ENCODE measurements at regions not wholly inside any gene's neighbourhood (a gene's known extent, or its start where the extent isn't known, plus 50 kb on each side); places are given as distances from the start of the nearest gene placed in this dataset.
"Not testable (repeated sequence)": the region's sequence is repeated elsewhere in the genome, so short reads cannot be mapped to it uniquely, and the experiment has no call there.

DNA sequence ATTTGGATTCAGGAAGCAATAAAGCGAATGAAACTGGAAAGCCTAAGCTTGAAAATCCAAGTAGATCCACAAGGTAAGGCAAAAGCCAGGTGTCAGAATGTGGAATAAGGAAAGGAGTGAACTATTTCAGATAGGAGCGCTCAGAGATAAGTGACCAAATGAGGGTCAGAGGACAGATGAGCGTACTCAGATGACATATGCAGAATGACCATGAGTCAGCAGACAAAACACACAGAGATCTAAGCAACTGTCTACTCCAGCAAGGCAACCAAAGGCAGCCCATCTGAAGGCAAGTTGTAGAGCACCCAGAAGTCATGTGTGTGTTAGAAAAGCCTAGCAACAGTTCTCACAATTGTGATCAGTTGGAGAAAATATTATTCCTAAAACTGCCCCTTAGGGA is 548.4 kb upstream of the FSHR start:
- in situ Hi-C loops (cut with MboI; ENCODE audit: low pct_unique_long_range_greater_than_20kb in 2 of 9, low sequenced_read_pairs in 9 of 9, unreplicated experiment in 9 of 9), result no loop called here
- Histone ChIP-seq H3K4me3 (no peak overlapping the region), H3K4me1 (replicated peaks in 1 of 2) (no peaks in the 10 kb centered on the region), H3K27ac (no peak overlapping the region)
- WGBS, 10 experiments, result 43 to 100% (median 89%) methylated on average over 1 to 3 of the region's 3 CpGs; no CpG with 5 or more reads in 1 of the 10 experiments
- ATAC-seq (replicated peaks in 6 of 8), result no peak

DNA sequence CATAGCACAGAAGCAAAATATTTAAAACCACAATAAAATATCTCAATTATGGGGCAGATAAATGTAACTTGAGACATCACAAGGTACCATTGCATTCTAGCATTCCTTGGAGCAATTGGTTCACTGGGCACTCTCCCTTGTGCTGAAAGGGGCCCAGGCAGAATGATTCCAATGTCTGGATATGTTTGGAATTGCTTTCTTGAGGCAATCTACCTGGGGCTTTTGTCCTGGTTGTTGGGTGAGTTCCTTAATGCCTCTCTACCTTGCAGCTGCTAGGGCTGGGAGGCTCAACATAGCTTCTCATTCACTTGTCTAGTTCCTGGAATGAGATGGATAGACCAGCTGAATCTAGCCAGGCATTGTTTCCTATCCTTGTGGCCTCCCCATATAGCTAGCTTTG is 539.6 kb upstream of the FSHR start:
- H3K4me1 ChIP-seq (replicated peaks in 1 of 2), result no peaks in the 10 kb centered on the region
- no peak overlapping the region for H3K4me3 ChIP-seq
- no peak for ATAC-seq (replicated peaks in 6 of 8)
- no peak overlapping the region for H3K27ac ChIP-seq
- in situ Hi-C loops (cut with MboI; ENCODE audit: low pct_unique_long_range_greater_than_20kb in 2 of 9, low sequenced_read_pairs in 9 of 9, unreplicated experiment in 9 of 9), result no loop called here

DNA sequence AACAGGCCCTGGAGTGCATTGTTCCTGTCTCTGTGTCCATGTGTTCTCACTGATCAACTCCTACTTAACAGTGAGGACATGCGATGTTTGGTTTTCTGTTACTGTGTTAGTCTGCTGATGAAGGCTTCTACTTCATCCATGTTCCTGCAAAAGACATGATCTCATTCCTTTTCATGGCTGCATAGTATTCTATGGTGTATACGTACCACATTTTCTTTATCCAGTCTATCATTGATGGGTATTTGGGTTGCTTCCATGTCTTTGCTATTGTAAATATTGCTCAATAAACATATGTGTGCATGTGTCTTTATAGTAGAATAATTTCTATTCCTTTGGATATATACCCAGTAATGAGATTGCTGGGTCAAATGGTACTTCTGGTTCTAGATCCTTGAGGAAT is 537.7 kb upstream of the FSHR start:
- H3K27ac ChIP-seq; in situ Hi-C loops (cut with MboI; ENCODE audit: low pct_unique_long_range_greater_than_20kb in 2 of 9, low sequenced_read_pairs in 9 of 9, unreplicated experiment in 9 of 9); H3K4me3 ChIP-seq; H3K4me1 ChIP-seq (replicated peaks in 1 of 2); ATAC-seq (replicated peaks in 6 of 8): not testable (repeated sequence)
- 14 to 100% (median 89%) methylated on average over 1 to 2 of the region's 2 CpGs; no CpG with 5 or more reads in 2 of the 10 experiments for WGBS, 10 experiments

DNA sequence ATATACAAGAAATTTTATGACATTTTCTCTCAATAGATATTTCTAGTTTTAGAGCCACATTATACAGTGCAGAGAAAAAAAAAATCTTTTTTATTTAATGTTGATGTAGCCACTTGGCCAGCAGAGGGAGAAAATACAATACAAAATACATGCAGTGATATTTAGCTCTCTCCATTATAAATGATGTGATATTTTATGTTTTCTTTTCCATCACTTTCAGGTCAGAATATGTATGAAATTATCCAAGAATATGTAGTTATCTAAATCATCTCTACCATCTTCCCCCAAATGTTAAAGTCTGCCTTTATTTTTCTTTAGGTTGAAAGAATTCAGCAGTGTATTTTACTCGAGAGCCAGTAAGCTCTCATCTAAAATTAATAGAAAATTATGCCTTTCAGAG is 533.6 kb upstream of the FSHR start:
- 0 to 100% (median 94%) methylated on average over 1 of the region's 1 CpG; no CpG with 5 or more reads in 4 of the 10 experiments for WGBS, 10 experiments
- no peak overlapping the region for H3K27ac ChIP-seq
- no peaks in the 10 kb centered on the region for H3K4me1 ChIP-seq (replicated peaks in 1 of 2)
- no peak overlapping the region for H3K4me3 ChIP-seq
- ATAC-seq (replicated peaks in 6 of 8), result peak in 3 of 8 experiments; percentile 40 to 55 (median 53)
- in situ Hi-C loops (cut with MboI; ENCODE audit: low pct_unique_long_range_greater_than_20kb in 2 of 9, low sequenced_read_pairs in 9 of 9, unreplicated experiment in 9 of 9), result no loop called here

DNA sequence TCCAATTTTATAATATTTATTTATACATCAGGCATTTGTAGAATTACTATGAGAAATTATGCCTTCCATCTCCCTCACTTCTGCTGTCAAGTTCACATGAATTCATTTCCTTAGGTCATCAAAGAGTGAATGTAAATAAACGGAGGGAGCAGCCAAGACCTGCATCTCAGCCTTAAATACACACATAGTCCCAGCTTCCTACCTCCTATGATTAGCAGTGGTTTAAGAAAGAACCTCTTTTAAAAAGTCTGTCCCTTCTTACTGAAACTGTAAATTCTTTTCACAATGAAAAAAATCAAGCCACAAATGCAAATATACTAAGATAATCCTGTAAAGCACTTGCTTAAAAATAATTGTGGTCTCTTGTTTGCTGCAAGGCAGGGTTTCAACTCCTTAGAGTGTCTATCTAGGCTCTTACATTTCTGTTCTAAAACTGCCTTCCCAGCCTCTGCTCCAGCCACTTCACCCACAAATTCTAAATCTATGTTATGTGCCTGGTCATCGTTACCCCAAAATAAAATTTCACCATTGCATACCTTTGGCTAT is 532.7 kb upstream of the FSHR start:
- ATAC-seq (replicated peaks in 6 of 8), result no peak
- in situ Hi-C loops (cut with MboI; ENCODE audit: low pct_unique_long_range_greater_than_20kb in 2 of 9, low sequenced_read_pairs in 9 of 9, unreplicated experiment in 9 of 9), result no loop called here
- 0 to 79% (median 68%) methylated on average over 1 to 2 of the region's 2 CpGs; no CpG with 5 or more reads in 1 of the 10 experiments for WGBS, 10 experiments

DNA sequence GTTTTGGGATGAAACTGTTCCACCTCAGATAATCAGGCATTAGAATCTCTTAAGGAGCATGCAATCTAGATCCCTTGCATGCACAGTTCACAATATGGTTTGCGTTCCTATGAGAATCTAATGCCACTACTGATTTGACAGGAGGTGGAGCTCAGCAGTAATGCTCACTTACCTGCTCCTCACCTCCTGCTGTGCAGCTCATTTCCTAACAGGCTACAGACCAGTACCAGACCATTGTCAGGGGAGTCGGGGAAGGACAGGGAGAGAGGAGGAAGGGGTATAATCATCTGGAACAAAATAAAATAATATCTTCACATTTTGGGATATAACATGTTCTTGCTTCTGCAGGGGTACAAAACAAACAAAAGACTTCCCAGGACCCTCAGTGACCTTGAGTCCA is 532.0 kb upstream of the FSHR start:
- Histone ChIP-seq H3K4me1 (replicated peaks in 1 of 2) (no peaks in the 10 kb centered on the region), H3K4me3 (no peak overlapping the region), H3K27ac (no peak overlapping the region)
- in situ Hi-C loops (cut with MboI; ENCODE audit: low pct_unique_long_range_greater_than_20kb in 2 of 9, low sequenced_read_pairs in 9 of 9, unreplicated experiment in 9 of 9), result no loop called here
- ATAC-seq (replicated peaks in 6 of 8), result no peak
- WGBS, 10 experiments, result 38 to 88% (median 68%) methylated on average over 1 to 2 of the region's 2 CpGs; no CpG with 5 or more reads in 6 of the 10 experiments

More for the DNA sequence above, 532.7 kb upstream of the FSHR start:
- no peaks in the 10 kb centered on the region for H3K4me1 ChIP-seq (replicated peaks in 1 of 2)
- no peak overlapping the region for H3K27ac ChIP-seq
- H3K4me3 ChIP-seq, result no peak overlapping the region

DNA sequence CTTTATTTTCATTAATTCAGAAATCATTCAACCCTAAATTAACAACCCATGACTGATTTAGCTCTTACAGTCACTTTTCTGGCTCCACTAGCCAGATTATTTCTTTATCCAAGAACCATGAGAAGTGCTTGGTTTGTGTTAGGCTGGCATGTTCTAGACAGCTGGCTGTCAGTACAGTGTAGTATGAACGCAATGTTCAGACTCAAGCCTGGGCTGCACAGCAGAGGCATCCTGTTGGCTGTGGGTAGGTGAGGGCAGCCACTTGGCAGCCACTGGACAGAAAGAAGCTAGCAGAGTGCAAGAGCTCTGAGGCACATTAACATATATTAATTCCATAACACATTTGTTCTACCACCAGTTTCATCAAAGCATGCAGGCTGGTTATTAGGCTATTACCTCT is 522.9 kb upstream of the FSHR start:
- in situ Hi-C loops (cut with MboI; ENCODE audit: low pct_unique_long_range_greater_than_20kb in 2 of 9, low sequenced_read_pairs in 9 of 9, unreplicated experiment in 9 of 9), result no loop called here
- 0 to 100% (median 83%) methylated on average over 1 of the region's 1 CpG; no CpG with 5 or more reads in 5 of the 10 experiments for WGBS, 10 experiments
- H3K4me3 ChIP-seq, result no peak overlapping the region
- peaks cover 0 to 14% of the 10 kb centered on the region in 2 donors for H3K4me1 ChIP-seq (replicated peaks in 1 of 2)
- no peak for ATAC-seq (replicated peaks in 6 of 8)
- H3K27ac ChIP-seq, result no peak overlapping the region

DNA sequence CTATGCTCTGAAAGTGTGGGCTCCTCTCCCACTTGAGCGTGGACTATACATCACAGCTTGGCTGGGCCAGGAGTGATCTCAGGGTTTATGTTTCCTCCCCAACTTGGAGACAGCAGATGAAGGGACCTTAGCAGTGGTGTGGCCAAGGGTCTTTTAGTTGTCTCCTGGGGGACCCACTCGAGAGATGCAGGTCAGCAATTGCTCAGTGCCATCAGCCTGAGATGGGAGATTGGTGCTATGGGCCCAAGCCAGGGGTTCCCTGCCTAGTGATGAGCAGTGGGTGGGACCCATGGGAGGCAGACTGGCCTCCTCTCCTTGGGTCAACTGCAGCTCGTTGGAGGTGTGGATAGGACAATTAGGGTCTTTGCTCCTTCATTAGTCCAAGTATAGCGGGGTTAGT is 510.5 kb upstream of the FSHR start:
- WGBS, 10 experiments, result 0 to 100% (median 40%) methylated on average over 1 to 3 of the region's 4 CpGs; no CpG with 5 or more reads in 5 of the 10 experiments
- Histone ChIP-seq H3K27ac (no peak overlapping the region), H3K4me1 (replicated peaks in 1 of 2) (no peaks in the 10 kb centered on the region), H3K4me3 (no peak overlapping the region)
- no peak for ATAC-seq (replicated peaks in 6 of 8)
- in situ Hi-C loops (cut with MboI; ENCODE audit: low pct_unique_long_range_greater_than_20kb in 2 of 9, low sequenced_read_pairs in 9 of 9, unreplicated experiment in 9 of 9), result no loop called here

DNA sequence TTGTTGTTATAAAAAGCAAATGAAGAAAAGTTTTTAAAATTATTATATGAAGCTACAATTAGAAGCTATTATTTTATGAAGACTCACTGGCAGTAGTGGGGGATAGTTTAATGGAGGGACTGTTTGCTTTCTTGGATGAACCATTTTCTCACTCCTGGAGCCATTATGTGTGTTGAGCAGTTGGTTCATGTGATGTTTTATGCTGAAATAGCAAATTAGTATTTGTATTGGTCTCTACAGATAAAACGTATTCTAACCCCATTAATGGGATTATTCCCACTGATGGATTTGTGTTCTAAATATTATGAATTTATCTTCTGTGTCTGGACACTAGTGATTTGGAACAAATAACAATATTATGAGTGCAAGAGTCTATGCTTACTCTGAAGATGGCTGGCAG is 507.5 kb upstream of the FSHR start:
- ATAC-seq (replicated peaks in 6 of 8), result no peak

DNA sequence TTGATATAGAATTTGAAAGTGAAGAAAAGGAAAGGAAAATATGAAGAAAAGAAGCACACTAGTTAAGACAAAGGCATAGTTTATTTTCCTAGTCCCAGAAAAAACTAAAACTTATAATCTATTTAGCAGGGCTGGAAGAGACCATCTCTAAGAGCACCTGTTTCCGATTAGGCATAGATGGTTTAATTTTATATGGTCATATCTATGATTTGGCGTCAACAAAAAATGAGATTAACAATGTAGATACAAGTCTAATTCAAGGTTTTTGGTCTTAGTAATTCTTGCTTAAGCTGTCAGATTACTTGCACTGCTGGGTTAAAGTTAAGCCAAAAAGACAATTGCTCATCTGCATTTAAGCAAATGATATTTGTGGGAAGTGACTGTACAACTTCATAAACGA is 502.5 kb upstream of the FSHR start:
- in situ Hi-C loops (cut with MboI; ENCODE audit: low pct_unique_long_range_greater_than_20kb in 2 of 9, low sequenced_read_pairs in 9 of 9, unreplicated experiment in 9 of 9), result no loop called here
- no peak for ATAC-seq (replicated peaks in 6 of 8)
- Histone ChIP-seq H3K4me1 (replicated peaks in 1 of 2) (peaks cover 0 to 25% of the 10 kb centered on the region in 2 donors), H3K4me3 (no peak overlapping the region), H3K27ac (no peak overlapping the region)
- WGBS, 10 experiments, result 0 to 83% (median 43%) methylated on average over 2 to 3 of the region's 3 CpGs; no CpG with 5 or more reads in 1 of the 10 experiments

More for the DNA sequence above, 507.5 kb upstream of the FSHR start:
- Histone ChIP-seq H3K4me1 (replicated peaks in 1 of 2) (peaks cover 0 to 4% of the 10 kb centered on the region in 2 donors), H3K27ac (no peak overlapping the region), H3K4me3 (no peak overlapping the region)
- WGBS, 10 experiments, result 0 to 90% (median 67%) methylated on average over 1 of the region's 1 CpG; no CpG with 5 or more reads in 1 of the 10 experiments
- in situ Hi-C loops (cut with MboI; ENCODE audit: low pct_unique_long_range_greater_than_20kb in 2 of 9, low sequenced_read_pairs in 9 of 9, unreplicated experiment in 9 of 9), result no loop called here

DNA sequence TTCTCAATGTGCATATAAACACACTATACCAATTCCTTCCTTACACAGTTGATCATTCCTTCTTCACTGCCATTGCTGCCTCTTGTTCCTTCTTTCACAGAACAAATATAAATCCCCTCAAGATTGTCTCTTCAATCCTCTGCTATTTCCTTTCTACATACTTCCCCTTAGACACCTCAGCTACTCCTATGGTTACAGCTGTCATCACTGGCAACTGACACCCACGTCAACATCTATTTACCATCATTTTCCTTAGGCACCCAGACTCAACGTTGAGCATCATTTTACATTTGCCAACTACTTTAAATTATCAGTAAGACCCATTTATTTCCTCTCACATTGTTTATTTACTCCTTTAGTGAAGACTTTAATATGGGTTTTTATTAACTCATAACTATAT is 488.8 kb upstream of the FSHR start:
- Histone ChIP-seq H3K27ac (no peak overlapping the region), H3K4me3 (no peak overlapping the region), H3K4me1 (replicated peaks in 1 of 2) (no peaks in the 10 kb centered on the region)
- in situ Hi-C loops (cut with MboI; ENCODE audit: low pct_unique_long_range_greater_than_20kb in 2 of 9, low sequenced_read_pairs in 9 of 9, unreplicated experiment in 9 of 9), result no loop called here
- no peak for ATAC-seq (replicated peaks in 6 of 8)
- WGBS, 10 experiments, result 0 to 89% (median 68%) methylated on average over 2 of the region's 2 CpGs; no CpG with 5 or more reads in 1 of the 10 experiments

DNA sequence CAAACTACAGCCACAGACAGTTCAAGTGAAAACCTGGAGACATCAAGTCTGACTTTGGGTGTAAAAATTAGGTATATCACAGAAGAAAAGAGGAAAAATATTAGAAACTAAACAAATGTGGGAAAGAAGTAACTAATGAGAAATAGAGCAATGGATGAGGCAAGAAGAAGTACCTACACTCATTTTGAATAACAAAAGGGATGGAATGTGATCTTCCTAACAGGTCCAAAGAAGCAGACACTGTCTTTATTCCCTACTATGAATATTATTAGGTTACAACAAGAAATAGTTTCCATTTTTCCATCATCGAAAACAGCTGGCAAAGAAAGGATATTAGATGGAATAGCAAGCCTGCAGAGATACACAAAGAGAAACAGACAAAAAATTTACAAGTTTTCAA is 486.3 kb upstream of the FSHR start:
- in situ Hi-C loops (cut with MboI; ENCODE audit: low pct_unique_long_range_greater_than_20kb in 2 of 9, low sequenced_read_pairs in 9 of 9, unreplicated experiment in 9 of 9), result no loop called here
- ATAC-seq (replicated peaks in 6 of 8), result no peak
- no peak overlapping the region for H3K27ac ChIP-seq
- no peaks in the 10 kb centered on the region for H3K4me1 ChIP-seq (replicated peaks in 1 of 2)
- no peak overlapping the region for H3K4me3 ChIP-seq
- 0 to 100% (median 73%) methylated on average over 1 of the region's 1 CpG; no CpG with 5 or more reads in 1 of the 10 experiments for WGBS, 10 experiments

DNA sequence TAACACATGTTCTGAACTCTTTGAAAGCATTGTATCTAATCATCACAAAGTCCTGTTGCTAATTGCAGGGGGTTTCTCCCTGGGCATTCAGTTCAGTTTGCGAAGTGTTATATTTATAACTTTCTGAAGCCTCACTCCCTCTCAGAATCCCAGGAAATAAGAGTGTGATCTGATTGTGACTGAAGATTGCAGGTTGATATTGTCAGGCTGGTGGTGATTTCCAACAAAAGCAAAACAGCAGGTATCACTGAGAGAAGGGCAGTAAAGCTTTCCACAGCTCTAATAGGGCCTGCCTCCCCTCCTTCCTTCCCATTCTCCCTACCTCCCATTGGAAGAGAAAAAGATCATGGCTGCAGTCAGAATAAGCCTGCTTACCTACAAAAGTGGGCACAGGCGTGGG is 466.7 kb upstream of the FSHR start:
- 0 to 90% (median 60%) methylated on average over 1 to 2 of the region's 2 CpGs; no CpG with 5 or more reads in 3 of the 10 experiments for WGBS, 10 experiments
- H3K27ac ChIP-seq, result no peak overlapping the region
- in situ Hi-C loops (cut with MboI; ENCODE audit: low pct_unique_long_range_greater_than_20kb in 2 of 9, low sequenced_read_pairs in 9 of 9, unreplicated experiment in 9 of 9), result no loop called here
- no peak for ATAC-seq (replicated peaks in 6 of 8)
- no peaks in the 10 kb centered on the region for H3K4me1 ChIP-seq (replicated peaks in 1 of 2)
- no peak overlapping the region for H3K4me3 ChIP-seq

DNA sequence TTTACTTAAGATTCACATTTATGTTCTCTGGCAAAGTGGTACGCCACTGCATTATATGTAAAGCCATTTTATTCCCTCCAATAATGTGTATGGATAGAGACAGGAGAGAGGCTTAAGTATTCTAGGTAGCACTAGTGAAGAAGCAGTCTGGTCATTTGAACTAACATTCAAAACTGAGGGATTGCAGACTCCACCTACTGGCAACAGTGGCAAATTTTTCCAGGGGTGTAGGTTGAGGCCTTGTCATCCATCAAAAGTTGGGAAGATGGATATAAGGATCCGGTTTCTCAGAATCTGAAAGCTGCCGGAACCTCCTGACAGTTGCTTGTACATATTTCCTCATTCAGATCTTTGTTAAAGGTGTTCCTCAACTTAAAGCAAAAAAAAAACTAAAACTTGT is 465.5 kb upstream of the FSHR start:
- Histone ChIP-seq H3K4me3 (no peak overlapping the region), H3K27ac (no peak overlapping the region), H3K4me1 (replicated peaks in 1 of 2) (no peaks in the 10 kb centered on the region)
- WGBS, 10 experiments, result 34 to 100% (median 76%) methylated on average over 1 to 3 of the region's 3 CpGs; no CpG with 5 or more reads in 1 of the 10 experiments
- no peak for ATAC-seq (replicated peaks in 6 of 8)
- in situ Hi-C loops (cut with MboI; ENCODE audit: low pct_unique_long_range_greater_than_20kb in 2 of 9, low sequenced_read_pairs in 9 of 9, unreplicated experiment in 9 of 9), result no loop called here

Measured in motor neuron (in vitro differentiated cells).